GM21619 (cell line): ENCODE measurements at regions not wholly inside any gene's neighbourhood (a gene's known extent, or its start where the extent isn't known, plus 50 kb on each side); places are given as distances from the start of the nearest gene placed in this dataset.

Experiments used
- ATAC-seq: cut with Tn5 transposase; IDR thresholded peaks from one replicate; pipeline ENCODE4 v1.9.1; 2021; ENCODE audit not compliant: unreplicated experiment

DNA sequence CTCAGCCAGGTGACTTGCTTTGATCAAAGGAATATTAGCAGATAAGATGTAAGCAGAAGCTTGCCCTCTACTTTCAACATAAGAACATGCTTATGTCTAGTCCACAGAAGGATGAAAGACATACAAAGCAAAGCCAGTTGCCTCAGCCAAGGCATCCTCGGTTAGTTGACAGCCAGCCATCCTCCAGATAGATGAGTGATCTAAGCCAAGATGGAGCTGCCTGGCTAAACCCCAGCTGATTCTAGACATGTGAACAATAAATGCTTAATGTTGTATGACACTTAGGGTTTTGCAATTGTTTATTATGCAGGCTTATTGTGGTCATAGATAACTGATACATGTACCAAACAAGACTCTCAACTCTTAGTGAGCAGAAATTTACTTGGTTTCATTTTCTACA, 157.6 kb upstream of the TMTC2 start:
- no peak for ATAC-seq

- ATAC-seq = no peak
Measured at GRCh38 chr12:82529954-82530353, 156.8 kb upstream of the TMTC2 start.

DNA sequence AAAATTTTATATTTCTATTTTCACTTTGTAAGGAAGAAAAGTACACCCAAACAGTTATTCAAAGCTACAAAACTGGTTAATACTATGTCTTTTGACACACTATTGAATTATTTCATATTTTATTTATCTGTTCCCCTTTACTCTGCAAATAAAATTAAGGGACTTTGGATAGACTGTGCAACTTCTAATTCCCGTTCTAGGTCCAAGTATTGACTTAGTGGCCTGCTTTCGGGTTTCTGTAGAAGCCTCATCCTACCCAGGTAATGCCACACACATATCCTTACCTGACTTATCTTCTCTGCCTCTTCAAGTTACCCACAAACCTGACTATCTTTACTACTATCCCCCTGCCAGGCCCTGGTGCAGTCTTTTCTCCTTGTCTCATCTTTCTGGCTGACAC, 156.3 kb upstream of the TMTC2 start:
- ATAC-seq = no peak

- ATAC-seq = no peak
Measured at GRCh38 chr12:82533341-82533740, 153.4 kb upstream of the TMTC2 start.

DNA sequence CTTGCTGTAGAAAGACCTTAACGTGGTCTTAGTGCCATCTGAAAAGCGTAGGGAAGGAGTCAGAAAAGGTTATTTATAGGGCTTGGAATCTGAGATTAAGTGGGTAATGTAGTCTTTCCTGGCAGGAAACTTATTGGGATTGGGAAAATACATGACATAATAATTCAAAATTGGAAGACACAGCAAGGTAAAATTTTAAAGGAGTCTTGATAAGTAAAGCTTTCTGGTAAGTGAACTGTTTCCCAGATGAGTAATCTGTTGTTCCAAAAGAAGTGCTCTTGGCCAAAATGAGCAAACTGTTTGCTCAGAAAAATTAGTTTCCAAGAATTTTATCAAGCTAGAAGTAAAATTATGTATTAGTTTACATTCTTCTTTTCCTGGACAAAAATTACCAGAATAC, 149.3 kb upstream of the TMTC2 start:
- no peak for ATAC-seq

DNA sequence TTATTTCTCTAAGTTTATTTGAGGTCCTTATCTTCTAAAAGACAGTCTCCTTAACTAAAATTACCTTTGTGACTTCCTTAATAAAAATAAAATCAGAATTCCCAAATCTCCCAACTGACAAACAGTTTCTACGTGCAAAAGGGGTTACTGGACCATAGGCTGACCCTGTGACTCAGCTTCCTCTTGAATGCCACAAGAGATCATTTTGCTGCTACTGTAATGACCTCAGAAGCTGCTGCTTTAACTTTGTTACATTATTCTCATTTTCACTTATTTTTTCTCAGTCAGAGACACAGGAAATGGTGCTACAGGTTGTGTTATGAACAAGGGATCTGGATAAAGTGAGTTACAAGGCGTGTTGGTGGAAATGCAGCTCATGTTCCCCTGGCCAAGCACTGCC, 132.2 kb upstream of the TMTC2 start:
- ATAC-seq = peak; percentile 90

DNA sequence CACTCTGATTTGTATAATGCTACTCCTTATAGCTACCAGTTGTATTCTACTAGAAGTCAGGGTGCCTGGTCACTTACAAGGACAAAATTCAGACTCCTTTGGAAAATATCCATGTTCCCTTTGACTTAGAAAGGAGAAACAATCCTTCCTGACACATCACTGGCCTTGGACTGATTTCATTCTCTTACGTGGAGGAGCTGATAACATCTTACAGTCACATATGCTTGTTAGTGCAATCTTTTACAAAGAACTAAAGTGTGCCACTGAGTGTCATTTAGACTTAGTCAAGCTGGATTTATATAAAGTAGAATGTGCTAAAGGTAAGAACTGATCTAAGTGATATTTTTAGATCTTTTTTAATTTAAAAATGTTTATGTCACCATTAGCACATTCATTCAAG, 131.0 kb upstream of the TMTC2 start:
- no peak for ATAC-seq

- ATAC-seq = no peak
Measured at GRCh38 chr12:82565966-82566365, 120.7 kb upstream of the TMTC2 start.

GRCh38 chr12:82567688-82568087, 119.0 kb upstream of the TMTC2 start:
- no peak for ATAC-seq

GRCh38 chr12:82574191-82574590, 112.5 kb upstream of the TMTC2 start:
- ATAC-seq = no peak

- no peak for ATAC-seq
Measured at GRCh38 chr12:82578725-82579124, 108.0 kb upstream of the TMTC2 start.

GRCh38 chr12:82583756-82584155, 103.0 kb upstream of the TMTC2 start:
- ATAC-seq = no peak

DNA sequence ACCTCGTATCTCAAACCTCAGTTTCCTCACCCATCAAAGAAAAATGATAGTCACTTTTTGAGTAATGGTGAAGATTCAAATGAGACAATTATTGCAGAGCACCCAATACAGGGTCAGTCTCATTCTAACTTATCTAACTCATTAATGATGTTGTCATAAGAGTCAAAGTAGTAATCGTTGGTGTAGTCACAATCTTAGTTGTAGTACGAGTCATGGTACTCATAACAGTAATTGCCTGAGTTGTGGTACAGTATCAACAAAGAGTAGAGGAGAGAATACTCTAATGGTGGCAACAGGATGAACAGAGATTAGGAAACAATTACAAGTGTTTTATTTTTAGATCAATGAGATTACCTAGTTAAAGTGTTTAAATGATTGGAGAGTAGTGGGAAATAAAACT, 93.6 kb upstream of the TMTC2 start:
- peak; percentile 54 for ATAC-seq

DNA sequence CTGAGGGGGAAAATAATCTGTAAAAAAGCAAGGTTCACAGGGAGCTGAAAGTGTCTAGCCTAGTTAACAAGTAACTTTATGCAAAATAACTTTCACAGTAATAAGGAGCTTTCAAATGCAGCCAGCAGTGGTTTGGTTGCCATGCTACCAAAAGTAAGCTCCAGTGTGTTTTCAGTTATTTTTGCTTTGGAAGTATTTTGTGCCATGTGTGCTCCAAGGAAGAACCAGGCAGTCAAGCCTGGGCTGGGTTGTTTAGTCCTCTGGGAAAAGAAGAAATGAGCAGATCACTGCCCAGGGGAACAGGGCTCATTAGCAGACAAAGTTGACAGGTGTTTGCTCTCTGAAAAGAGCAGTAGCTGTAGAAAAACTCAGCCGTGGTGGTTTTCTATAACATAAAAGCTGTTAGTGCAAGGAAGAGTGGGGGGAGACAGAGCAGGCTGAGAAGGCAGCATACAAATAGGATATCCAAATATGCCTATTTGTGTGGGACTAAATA, 92.8 kb upstream of the TMTC2 start:
- peak; percentile 95 for ATAC-seq

- ATAC-seq = no peak
Measured at GRCh38 chr12:82595941-82596340, 90.8 kb upstream of the TMTC2 start.

DNA sequence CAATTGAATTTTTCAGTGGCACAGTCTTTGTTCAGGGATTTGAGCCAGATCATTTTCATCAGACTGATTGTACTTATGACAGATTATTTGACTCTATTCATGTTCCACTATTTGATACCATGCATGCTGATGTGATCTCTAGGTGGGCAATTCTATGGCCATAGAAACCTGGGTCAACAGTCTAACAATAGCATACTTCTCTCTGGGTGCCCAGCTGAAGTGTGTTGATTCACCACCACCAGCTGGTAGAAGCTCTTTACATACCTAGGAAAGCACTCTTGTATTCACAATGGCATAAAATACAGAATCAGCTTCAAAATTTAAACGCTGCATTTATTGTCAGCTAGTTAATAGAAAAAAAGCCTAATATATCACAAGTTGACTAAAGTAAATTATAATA, 90.2 kb upstream of the TMTC2 start:
- no peak for ATAC-seq

DNA sequence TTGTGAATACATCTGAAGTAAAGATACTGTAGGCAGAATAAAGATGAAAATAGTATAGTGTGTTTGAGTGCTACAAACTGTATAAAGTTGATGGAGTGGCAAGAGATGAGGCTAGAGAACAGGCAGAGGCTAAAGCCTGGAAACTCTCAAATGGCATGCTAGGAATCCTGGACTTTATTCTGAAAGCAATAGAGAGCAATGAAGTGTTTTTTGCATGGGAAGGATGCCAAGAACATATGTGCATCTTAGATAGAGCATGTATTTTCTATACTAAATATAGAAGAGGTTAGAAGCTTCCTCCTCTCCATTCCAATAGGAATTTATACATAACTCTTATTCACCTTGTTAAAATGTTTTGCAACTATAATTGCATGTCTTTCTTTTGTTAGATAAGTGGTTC, 86.3 kb upstream of the TMTC2 start:
- ATAC-seq = no peak

GRCh38 chr12:82603647-82604046, 83.1 kb upstream of the TMTC2 start:
- peak; percentile 59 for ATAC-seq

DNA sequence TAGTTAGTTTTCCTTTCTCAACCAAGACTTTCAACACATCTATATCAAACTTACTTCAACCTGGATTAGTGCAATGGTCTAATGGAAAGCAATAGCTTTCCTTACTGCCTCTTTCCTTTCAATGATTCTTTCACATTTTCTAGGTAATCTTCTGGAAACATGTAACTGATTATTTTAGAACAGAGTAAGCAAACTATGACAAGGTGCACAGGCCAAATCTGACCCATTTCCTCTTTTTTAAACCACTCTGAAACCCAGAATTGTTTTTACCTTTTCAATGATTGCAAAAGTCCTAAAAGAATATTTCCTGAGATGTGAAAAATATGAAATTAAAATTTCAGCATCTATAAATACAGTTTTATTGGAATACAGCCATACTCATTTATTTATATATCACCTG, 81.6 kb upstream of the TMTC2 start:
- ATAC-seq = peak; percentile 59

GRCh38 chr12:82608706-82609105, 78.0 kb upstream of the TMTC2 start:
- ATAC-seq = no peak

GRCh38 chr12:82609234-82609914, 77.3 kb upstream of the TMTC2 start:
- ATAC-seq = no peak

GRCh38 chr12:82619644-82620043, 67.1 kb upstream of the TMTC2 start:
- ATAC-seq = no peak

- ATAC-seq = no peak
Measured at GRCh38 chr12:82620917-82621316, 65.8 kb upstream of the TMTC2 start.
